H9 (cell line): ENCODE measurements at regions not wholly inside any gene's neighbourhood (a gene's known extent, or its start where the extent isn't known, plus 50 kb on each side); places are given as distances from the start of the nearest gene placed in this dataset.

ENCODE experiments used
- DNase-seq: peaks from one replicate; pipeline ENCODE4 v3.0.0-alpha.2; 2017
- H2AFZ ChIP-seq: one replicate; pipeline ENCODE4 v1.6.1; 2013; ENCODE audit warnings: mild to moderate bottlenecking, low read length, control low read depth, moderate library complexity
- H2AK5ac ChIP-seq: 2 replicates; pipeline ENCODE4 v1.6.1; 2013; ENCODE audit warnings: low read length, control low read depth, mixed read lengths; ENCODE audit not compliant: insufficient read length
- H2BK120ac ChIP-seq: one replicate; pipeline ENCODE4 v1.6.1; 2013; ENCODE audit warnings: low read depth, mild to moderate bottlenecking, low read length, control low read depth, inconsistent platforms; ENCODE audit not compliant: poor library complexity, severe bottlenecking
- H2BK12ac ChIP-seq: 2 replicates; pipeline ENCODE4 v1.6.1; 2013; ENCODE audit warnings: low read length, control low read depth, mixed read lengths, low read depth; ENCODE audit not compliant: insufficient read length
- H2BK15ac ChIP-seq: 2 replicates; pipeline ENCODE4 v1.6.1; 2013; ENCODE audit warnings: low read depth, low read length, control low read depth
- H2BK20ac ChIP-seq: one replicate; pipeline ENCODE4 v1.6.1; 2013; ENCODE audit warnings: low read depth, mild to moderate bottlenecking, low read length, control low read depth, inconsistent platforms; ENCODE audit not compliant: poor library complexity, severe bottlenecking
- H2BK5ac ChIP-seq: 2 replicates; pipeline ENCODE4 v1.6.1; 2013; ENCODE audit warnings: low read length, control low read depth, mixed read lengths; ENCODE audit not compliant: insufficient read length
- H3K14ac ChIP-seq: 2 replicates; pipeline ENCODE4 v1.6.1; 2013; ENCODE audit warnings: low read length, control low read depth; ENCODE audit not compliant: insufficient read depth
- H3K18ac ChIP-seq: 2 replicates; pipeline ENCODE4 v1.6.1; 2013; ENCODE audit warnings: low read depth, mild to moderate bottlenecking, mixed read lengths, low read length, control low read depth; ENCODE audit not compliant: insufficient read length
- H3K23ac ChIP-seq: 2 replicates; pipeline ENCODE4 v1.6.1; 2013; ENCODE audit warnings: low read length, control low read depth, mixed read lengths, low read depth; ENCODE audit not compliant: insufficient read length
- H3K23me2 ChIP-seq: 2 replicates; pipeline ENCODE4 v1.6.1; 2013; ENCODE audit warnings: low read depth, mild to moderate bottlenecking, mixed read lengths, low read length, control low read depth; ENCODE audit not compliant: insufficient read length, poor library complexity, severe bottlenecking
- H3K27ac ChIP-seq: 2 replicates; pipeline ENCODE4 v1.5.1; 2013; ENCODE audit warnings: low read length, control low read depth, mixed read lengths, low read depth; ENCODE audit not compliant: insufficient read length
- H3K27me3 ChIP-seq: 2 replicates; pipeline ENCODE4 v1.6.1; 2013; ENCODE audit warnings: low read length, control low read depth, inconsistent platforms; ENCODE audit not compliant: insufficient read depth
- H3K4ac ChIP-seq: 2 replicates; pipeline ENCODE4 v1.6.1; 2013; ENCODE audit warnings: low read depth, mild to moderate bottlenecking, control low read depth, inconsistent platforms, low read length, moderate library complexity
- H3K4me1 ChIP-seq: 2 replicates; pipeline ENCODE4 v1.6.1; 2013; ENCODE audit warnings: low read length, control low read depth, inconsistent platforms; ENCODE audit not compliant: insufficient read depth
- H3K4me2 ChIP-seq: 2 replicates; pipeline ENCODE4 v1.6.1; 2013; ENCODE audit warnings: low read length, control low read depth, mixed read lengths; ENCODE audit not compliant: insufficient read length, insufficient read depth
- H3K56ac ChIP-seq: 2 replicates; pipeline ENCODE4 v1.6.1; 2013; ENCODE audit warnings: low read depth, mild to moderate bottlenecking, mixed read lengths, low read length, control low read depth; ENCODE audit not compliant: insufficient read length
- H3K79me1 ChIP-seq: 2 replicates; pipeline ENCODE4 v1.6.1; 2013; ENCODE audit warnings: low read depth, mild to moderate bottlenecking, moderate library complexity, low read length, control low read depth, inconsistent platforms; ENCODE audit not compliant: insufficient read depth, poor library complexity, severe bottlenecking
- H3K79me2 ChIP-seq: 2 replicates; pipeline ENCODE4 v1.6.1; 2013; ENCODE audit warnings: low read length, control low read depth, inconsistent platforms; ENCODE audit not compliant: insufficient read depth
- H3K9ac ChIP-seq: 2 replicates; pipeline ENCODE4 v1.6.1; 2013; ENCODE audit warnings: low read length, control low read depth, mixed read lengths; ENCODE audit not compliant: insufficient read length; ENCODE audit errors: extremely low read depth
- H3K9me3 ChIP-seq: one replicate; pipeline ENCODE4 v1.6.1; 2013; ENCODE audit warnings: low read depth, low read length, inconsistent platforms; ENCODE audit not compliant: control insufficient read depth
- H3T11ph ChIP-seq: one replicate; pipeline ENCODE4 v1.6.1; 2013; ENCODE audit warnings: mild to moderate bottlenecking, low read length, control low read depth, inconsistent platforms
- H4K20me1 ChIP-seq: one replicate; pipeline ENCODE4 v1.6.1; 2013; ENCODE audit not compliant: control insufficient read depth, insufficient read length, insufficient read depth
- H4K5ac ChIP-seq: 2 replicates; pipeline ENCODE4 v1.6.1; 2013; ENCODE audit warnings: low read depth, mild to moderate bottlenecking, mixed read lengths, low read length, control low read depth; ENCODE audit not compliant: insufficient read length
- H4K8ac ChIP-seq: replicated peaks from 2 replicates; pipeline ENCODE4 v1.6.1; 2013; ENCODE audit warnings: low read length, control low read depth, mixed read lengths, low read depth; ENCODE audit not compliant: insufficient read length
- H4K91ac ChIP-seq: 2 replicates; pipeline ENCODE4 v1.6.1; 2013; ENCODE audit warnings: low read depth, mild to moderate bottlenecking, moderate library complexity, mixed read lengths, low read length, control low read depth; ENCODE audit not compliant: insufficient read length
- H3K27ac Mint-ChIP-seq, 3 experiments: 2 replicates in 2 of 3; 3 replicates in 1 of 3; pipeline ENCODE4 v1.8.0; 2020 to 2021; ENCODE audit warnings: mixed read lengths in 3 of 3, mild to moderate bottlenecking in 1 of 3, moderate library complexity in 1 of 3
- H3K27me3 Mint-ChIP-seq: 2 replicates; pipeline ENCODE4 v1.8.0; 2021; ENCODE audit warnings: low read depth, mild to moderate bottlenecking, moderate library complexity, mixed read lengths
- H3K36me3 Mint-ChIP-seq, 3 experiments: 2 replicates in 2 of 3; 3 replicates in 1 of 3; pipeline ENCODE4 v1.8.0; 2020 to 2021; ENCODE audit warnings: low read depth in 3 of 3, mixed read lengths in 3 of 3; ENCODE audit not compliant: insufficient read depth in 1 of 3
- H3K4me1 Mint-ChIP-seq, 2 experiments: 2 replicates each; pipeline ENCODE4 v1.8.0; 2020; ENCODE audit warnings: mixed read lengths in 2 of 2
- H3K4me3 Mint-ChIP-seq, 2 experiments: 2 replicates in 1 of 2; 3 replicates in 1 of 2; pipeline ENCODE4 v1.8.0; 2020 to 2021; ENCODE audit warnings: mild to moderate bottlenecking in 2 of 2, mixed read lengths in 2 of 2, moderate library complexity in 1 of 2
- H3K9me3 Mint-ChIP-seq, 2 experiments: 2 replicates in 1 of 2; 3 replicates in 1 of 2; pipeline ENCODE4 v1.8.0; 2020; ENCODE audit warnings: mild to moderate bottlenecking in 2 of 2, mixed read lengths in 2 of 2, moderate library complexity in 1 of 2
- CTCF ChIP-seq: fragments of 200-600 bp; sonication (generic); conservative IDR thresholded peaks from 3 replicates; pipeline ENCODE4 v1.8.0; 2021; ENCODE audit warnings: antibody characterized with exemption, mild to moderate bottlenecking
- WGBS: extraction: QIAGEN DNeasy Blood & Tissue Kit; methylation state at CpG from one replicate; pipeline ENCODE4 v1.1.7; 2013; ENCODE audit warnings: missing lambda C conversion rate, low lambda C conversion rate, mixed read lengths; ENCODE audit not compliant: insufficient read length; ENCODE audit errors: extremely low coverage; 5-methylcytosine and 5-hydroxymethylcytosine counted together

GRCh38 chr6:84329077-84329476 lies 101.6 kb upstream of the CEP162 start:
- Histone ChIP-seq H2BK20ac (no peak overlapping the region), H4K8ac (no peak overlapping the region), H3K4ac (no peak overlapping the region), H4K5ac (no peak overlapping the region), H3K9ac (no peak overlapping the region), H2BK5ac (no peak overlapping the region), H3K27ac (no peak overlapping the region), H3T11ph (no peak overlapping the region), H3K9me3 (no peaks in the 10 kb centered on the region), H3K27me3 (no peaks in the 10 kb centered on the region), H3K14ac (no peak overlapping the region), H2AFZ (no peak overlapping the region), H3K18ac (no peak overlapping the region), H2BK120ac (no peak overlapping the region), H3K23ac (no peak overlapping the region), H3K4me2 (no peak overlapping the region), H4K20me1 (no peaks in the 10 kb centered on the region), H2BK15ac (no peak overlapping the region), H3K79me1 (no peaks in the 10 kb centered on the region), H2AK5ac (no peak overlapping the region), H2BK12ac (no peak overlapping the region), H4K91ac (no peak overlapping the region), H3K56ac (no peak overlapping the region), H3K23me2 (no peaks in the 10 kb centered on the region), H3K4me1 (peaks cover 4% of the 10 kb centered on the region), H3K79me2 (no peaks in the 10 kb centered on the region)
- H3K9me3 Mint-ChIP-seq = no peaks in the 10 kb centered on the region
- H3K4me1 Mint-ChIP-seq = peaks cover 12 to 13% of the 10 kb centered on the region in 2 experiments
- TF ChIP-seq CTCF = no peak
- H3K27me3 Mint-ChIP-seq = no peaks in the 10 kb centered on the region
- WGBS = no CpG with 5 or more reads among the region's 3 CpGs
- no peaks in the 10 kb centered on the region for H3K36me3 Mint-ChIP-seq
- H3K27ac Mint-ChIP-seq = 0 out of 7 replicates have a peak overlapping the region, but pooled peaks of 1 of the 3 experiments have one; percentile 65
- H3K4me3 Mint-ChIP-seq = no peak overlapping the region
- no peak for DNase-seq
